ENCODE measurements at regions not wholly inside any gene's neighbourhood (a gene's known extent, or its start where the extent isn't known, plus 50 kb on each side); places are given as distances from the start of the nearest gene placed in this dataset.

DNA sequence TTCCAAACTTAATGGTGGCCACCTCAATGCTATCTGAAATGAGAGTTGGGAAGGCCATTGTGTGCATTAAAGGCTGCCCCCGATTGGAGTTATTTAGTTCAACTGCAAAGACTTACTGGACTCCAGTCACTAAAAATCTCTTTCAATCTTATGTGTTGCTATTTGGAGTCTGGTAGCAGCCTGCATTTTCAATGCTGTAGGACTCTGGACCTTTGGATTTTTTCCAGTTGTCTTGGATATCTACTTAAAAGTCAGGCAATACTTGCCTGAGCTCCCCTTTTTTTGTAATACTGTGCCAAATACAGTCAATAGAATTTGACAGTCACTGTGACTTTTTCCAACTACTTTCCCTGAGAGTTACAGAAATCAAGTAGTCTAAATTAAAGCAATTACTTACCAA, 281.9 kb downstream of the TRIB2 start (continued):
- TF ChIP-seq ZNF184 (tag by site-specific recombination; IDR thresholded peaks at IDR 0.05) (no peak), ZNF112 (tag by site-specific recombination; IDR thresholded peaks at IDR 0.05) (no peak)

DNA sequence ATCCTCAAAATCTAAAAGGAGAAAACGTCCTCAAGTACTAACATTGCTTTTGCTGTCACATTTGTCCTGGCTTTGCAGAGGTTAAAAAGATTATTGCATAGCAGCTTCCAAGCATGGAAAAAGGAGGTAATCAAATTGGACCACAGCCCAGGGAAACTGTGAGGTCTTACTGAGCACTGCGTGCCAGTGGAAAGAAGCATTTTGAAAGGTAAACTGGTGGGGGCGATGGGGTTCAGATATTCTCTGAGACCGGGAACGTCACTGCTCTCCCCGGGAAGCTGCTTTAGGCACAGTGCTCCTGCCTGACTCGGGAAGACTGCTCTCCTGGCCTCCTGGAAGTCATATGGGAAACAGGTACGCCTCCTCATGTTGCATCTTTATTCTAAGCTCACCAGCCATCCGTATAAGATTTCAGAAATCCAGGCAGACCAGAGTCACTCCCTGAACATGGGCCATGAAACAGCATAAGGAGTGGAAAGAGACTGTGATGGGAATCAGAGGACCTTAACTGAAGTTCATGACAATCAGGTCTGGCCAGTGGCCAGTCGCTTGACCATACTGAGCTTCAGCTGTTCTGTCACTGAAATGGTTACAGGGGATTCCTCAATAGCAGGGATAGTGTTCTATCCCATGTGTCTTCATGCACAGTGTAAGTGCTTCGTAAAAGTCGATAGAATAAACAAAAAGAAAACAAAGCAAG, 284.1 kb downstream of the TRIB2 start:
- TF ChIP-seq KLF7 (tag by site-specific recombination; IDR thresholded peaks at IDR 0.05; ENCODE audit: borderline replicate concordance): no peak
- no peak for TF ChIP-seq ZNF501 (tag by site-specific recombination; IDR thresholded peaks at IDR 0.05)
- TF ChIP-seq, protein P1, sequence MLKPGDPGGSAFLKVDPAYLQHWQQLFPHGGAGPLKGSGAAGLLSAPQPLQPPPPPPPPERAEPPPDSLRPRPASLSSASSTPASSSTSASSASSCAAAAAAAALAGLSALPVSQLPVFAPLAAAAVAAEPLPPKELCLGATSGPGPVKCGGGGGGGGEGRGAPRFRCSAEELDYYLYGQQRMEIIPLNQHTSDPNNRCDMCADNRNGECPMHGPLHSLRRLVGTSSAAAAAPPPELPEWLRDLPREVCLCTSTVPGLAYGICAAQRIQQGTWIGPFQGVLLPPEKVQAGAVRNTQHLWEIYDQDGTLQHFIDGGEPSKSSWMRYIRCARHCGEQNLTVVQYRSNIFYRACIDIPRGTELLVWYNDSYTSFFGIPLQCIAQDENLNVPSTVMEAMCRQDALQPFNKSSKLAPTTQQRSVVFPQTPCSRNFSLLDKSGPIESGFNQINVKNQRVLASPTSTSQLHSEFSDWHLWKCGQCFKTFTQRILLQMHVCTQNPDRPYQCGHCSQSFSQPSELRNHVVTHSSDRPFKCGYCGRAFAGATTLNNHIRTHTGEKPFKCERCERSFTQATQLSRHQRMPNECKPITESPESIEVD (tag by site-specific recombination; IDR thresholded peaks at IDR 0.05): no peak
- no peak for TF ChIP-seq ZNF266 (tag by site-specific recombination; IDR thresholded peaks at IDR 0.05; ENCODE audit: low read depth)
- no peak for TF ChIP-seq ZNF133 (tag by site-specific recombination; IDR thresholded peaks at IDR 0.05)
- no peak for TF ChIP-seq ZNF148 (tag by site-specific recombination; IDR thresholded peaks at IDR 0.05; ENCODE audit: borderline replicate concordance)
- TF ChIP-seq SP3 (tag by site-specific recombination; IDR thresholded peaks at IDR 0.05): no peak
- no peak for TF ChIP-seq OVOL3 (tag by site-specific recombination; IDR thresholded peaks at IDR 0.05)
- TF ChIP-seq SCRT1 (tag by site-specific recombination; IDR thresholded peaks at IDR 0.05; ENCODE audit: borderline replicate concordance): no peak
- TF ChIP-seq ZSCAN5A (tag by site-specific recombination; IDR thresholded peaks at IDR 0.05): no peak
- TF ChIP-seq, protein P2, sequence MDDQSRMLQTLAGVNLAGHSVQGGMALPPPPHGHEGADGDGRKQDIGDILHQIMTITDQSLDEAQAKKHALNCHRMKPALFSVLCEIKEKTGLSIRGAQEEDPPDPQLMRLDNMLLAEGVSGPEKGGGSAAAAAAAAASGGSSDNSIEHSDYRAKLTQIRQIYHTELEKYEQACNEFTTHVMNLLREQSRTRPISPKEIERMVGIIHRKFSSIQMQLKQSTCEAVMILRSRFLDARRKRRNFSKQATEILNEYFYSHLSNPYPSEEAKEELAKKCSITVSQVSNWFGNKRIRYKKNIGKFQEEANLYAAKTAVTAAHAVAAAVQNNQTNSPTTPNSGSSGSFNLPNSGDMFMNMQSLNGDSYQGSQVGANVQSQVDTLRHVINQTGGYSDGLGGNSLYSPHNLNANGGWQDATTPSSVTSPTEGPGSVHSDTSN (CRISPR knock-in tag; IDR thresholded peaks at IDR 0.05): no peak
- TF ChIP-seq ZNF341 (tag by site-specific recombination; IDR thresholded peaks at IDR 0.05; ENCODE audit: low read depth): no peak
- TF ChIP-seq, protein P3, sequence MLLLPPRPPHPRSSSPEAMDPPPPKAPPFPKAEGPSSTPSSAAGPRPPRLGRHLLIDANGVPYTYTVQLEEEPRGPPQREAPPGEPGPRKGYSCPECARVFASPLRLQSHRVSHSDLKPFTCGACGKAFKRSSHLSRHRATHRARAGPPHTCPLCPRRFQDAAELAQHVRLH (tag by site-specific recombination; IDR thresholded peaks at IDR 0.05): no peak
- no peak for TF ChIP-seq ZNF169 (tag by site-specific recombination; IDR thresholded peaks at IDR 0.05)
- Histone ChIP-seq H3K27ac (ENCODE audit: extremely low read depth, low read depth, low read length) (no peak overlapping the region), H3K4me1 (ENCODE audit: control insufficient read depth, insufficient read depth, low read length) (no peaks in the 10 kb centered on the region), H3K36me3 (ENCODE audit: control insufficient read depth in 2 of 2, insufficient read depth in 1 of 2, low read length in 2 of 2) (no peaks in the 10 kb centered on the region), H3K9me3 (ENCODE audit: control insufficient read depth, insufficient read depth, low read depth, low read length) (no peaks in the 10 kb centered on the region), H3K4me3 (ENCODE audit: low read depth, low read length) (no peak overlapping the region)
- ChIA-PET CTCF (interaction anchor here (1.6 kb wide), 3 partner anchors 10 to 1172 kb away, joined by 4 to 6 read pairs (median 4); no protein-coding TSS in a partner anchor), POLR2A (no interaction called here)
